ENCODE measurements at regions not wholly inside any gene's neighbourhood (a gene's known extent, or its start where the extent isn't known, plus 50 kb on each side); places are given as distances from the start of the nearest gene placed in this dataset.
"Not testable (repeated sequence)": the region's sequence is repeated elsewhere in the genome, so short reads cannot be mapped to it uniquely, and the experiment has no call there.

DNA sequence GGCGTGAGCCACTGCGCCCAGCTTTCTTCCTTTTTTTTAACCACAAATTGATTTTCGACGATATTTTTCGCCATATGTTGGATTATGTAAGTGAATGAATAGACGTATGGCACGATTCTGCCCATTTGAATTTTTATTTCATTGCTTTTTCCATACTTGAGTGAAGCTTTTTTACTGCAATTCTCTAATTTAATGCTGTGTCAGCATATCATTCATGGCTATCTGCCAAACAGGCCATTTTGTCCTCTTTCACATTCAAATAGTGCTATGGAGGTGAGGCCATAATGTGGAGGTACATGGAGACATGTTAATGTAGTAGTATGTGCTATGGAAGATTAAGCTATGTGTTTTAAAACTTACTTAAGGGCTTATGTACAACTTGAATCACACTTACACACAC lies 152.1 kb upstream of the TUSC1 start:
- DNase-seq = no peak

DNA sequence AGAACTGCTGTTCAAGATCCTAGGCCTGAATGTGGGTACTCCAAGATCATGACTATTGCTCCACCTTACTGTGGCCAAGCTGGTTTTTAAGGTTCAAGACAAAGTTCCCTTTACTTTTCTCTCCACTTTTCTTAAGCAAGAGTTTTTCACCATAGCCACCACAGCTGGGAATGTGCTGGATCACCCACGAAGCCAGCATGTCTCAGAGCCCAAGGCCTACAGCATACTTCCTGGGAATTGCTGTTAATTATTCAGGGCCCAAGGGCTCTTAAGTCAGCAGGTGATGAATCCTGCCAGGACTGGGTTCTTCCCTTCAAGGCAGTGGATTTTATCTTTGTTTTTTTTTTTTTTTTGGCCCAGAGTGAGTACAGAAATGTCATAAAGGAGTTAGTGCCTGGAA lies 149.4 kb upstream of the TUSC1 start:
- DNase-seq = no peak

DNA sequence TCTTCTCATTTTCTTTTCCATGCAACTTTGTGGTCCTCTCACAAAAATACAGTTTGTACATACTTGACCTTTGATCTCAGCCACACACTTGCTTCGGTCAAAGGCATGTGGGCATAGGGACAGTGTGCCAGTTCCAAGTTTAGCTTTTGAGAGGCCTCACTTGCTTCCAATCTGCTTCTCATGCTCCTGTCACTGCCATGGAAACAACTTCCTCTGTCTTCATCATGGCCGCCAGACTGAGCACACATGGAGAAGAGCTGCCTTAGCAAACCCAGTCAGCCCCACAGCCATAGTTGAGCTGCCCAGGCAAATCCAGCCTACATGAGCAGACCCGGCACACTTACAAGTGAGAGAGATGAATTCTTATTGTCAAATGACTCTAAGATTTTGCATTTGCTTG lies 138.2 kb upstream of the TUSC1 start:
- no peak for DNase-seq

DNA sequence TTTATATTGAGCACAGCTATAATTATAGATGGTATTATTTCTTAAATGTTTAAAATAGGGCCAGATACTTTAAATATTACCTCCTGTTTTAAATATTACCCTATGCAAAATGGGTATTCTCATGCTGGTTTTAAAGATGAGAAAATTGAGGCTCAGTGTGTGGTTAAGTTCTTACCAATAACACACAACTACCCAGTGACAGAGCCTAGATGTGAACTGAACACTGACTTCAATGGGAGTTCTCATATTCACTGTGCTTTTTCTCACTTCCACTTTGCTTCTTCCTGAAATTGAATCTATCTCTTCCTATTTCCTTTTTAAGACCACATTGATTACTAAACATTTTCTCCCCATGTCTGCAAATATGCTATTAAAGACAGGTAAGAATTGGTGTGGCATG lies 135.8 kb upstream of the TUSC1 start:
- peak; percentile 87 for DNase-seq

DNA sequence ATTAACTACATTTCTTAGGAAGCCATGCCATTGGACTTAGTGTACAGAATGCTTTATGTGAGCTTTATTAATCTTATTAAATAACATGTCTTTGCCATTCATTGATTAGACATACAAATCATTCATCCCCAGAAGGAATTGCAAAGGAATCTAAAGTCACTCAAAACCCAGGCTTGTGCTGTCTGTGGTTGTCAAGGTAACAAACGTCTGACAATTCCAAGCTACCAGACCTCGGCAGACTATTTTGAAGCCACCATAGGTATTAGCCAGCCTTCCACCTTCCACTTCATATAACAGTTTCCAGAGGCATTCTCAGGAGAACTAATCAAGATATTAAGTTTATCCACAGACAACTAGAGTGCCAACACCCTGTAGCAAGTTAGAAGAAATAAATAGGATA lies 135.2 kb upstream of the TUSC1 start:
- no peak for DNase-seq

DNA sequence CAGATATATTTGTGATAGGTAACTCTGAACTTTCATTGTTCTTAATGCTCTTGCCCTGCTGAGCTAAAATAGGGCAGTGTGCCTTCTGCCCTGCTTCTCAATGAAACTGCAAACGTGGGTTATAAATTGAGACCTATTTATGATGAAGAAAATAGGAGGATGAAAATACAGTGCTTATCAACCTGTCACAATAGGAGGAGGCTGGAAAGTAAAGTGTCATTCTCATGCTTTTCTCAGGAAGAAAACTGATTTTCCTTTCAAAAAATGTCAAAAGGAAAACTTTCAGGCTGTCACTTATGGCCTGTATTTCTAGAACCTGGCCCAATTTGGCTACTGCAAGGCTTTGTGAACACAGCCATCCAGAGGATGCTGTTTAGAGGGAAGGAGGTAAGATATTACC lies 130.3 kb upstream of the TUSC1 start:
- DNase-seq = no peak

DNA sequence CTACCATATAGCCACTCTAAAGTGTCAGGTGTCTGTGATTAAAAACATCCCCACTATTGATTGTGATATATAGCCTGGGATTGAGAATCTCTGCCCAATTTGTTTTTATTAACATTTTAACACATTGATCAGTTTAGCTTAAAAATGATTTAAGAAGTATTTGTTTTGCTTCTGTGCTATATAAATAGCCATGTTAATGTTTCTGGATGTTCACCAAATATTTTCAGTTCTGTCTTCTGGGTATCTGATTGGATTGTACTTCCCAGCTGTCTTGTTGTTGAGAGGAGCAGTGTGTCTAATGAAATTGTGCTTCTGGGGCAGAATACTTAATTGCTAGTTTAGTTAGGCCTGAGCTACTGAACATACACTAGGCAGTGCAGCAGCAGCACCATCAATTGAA lies 126.6 kb upstream of the TUSC1 start:
- no peak for DNase-seq

DNA sequence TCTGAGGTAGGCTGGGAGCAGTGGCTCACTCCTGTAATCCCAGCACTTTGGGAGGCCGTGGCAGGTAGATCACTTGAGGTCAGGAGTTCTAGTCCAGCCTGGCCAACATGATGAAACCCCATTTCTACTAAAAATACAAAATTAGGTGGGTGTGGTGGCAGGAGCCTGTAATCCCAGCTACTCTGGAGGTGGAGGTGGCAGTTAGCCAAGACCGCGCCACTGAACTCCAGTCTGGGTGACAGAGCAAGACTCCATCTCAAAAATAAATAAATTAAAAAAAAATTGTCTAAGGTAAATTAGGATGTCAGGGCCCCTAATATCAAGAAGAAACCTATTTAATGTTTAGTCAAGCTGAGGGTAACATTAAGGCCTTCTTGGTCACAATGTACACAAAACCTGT lies 123.7 kb upstream of the TUSC1 start:
- DNase-seq = not testable (repeated sequence)

DNA sequence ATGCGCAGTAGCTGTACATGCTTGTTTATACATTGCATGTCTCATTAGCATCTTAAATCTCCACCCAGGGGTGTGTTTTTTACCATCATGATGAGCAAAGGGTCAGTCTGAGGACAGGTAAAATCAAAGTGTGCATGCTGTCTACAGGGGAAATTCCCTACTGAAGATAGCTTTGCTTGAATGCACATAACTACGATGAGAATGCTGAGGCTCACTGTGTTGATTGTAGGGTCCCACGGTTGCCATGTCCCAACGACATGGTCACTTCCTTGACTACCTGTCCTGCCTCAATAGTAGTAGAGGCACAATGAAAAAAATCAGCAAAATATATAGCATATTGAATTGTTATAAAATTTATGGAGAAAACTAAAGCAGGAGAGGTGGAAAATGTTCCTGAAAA lies 95.6 kb upstream of the TUSC1 start:
- DNase-seq = no peak

DNA sequence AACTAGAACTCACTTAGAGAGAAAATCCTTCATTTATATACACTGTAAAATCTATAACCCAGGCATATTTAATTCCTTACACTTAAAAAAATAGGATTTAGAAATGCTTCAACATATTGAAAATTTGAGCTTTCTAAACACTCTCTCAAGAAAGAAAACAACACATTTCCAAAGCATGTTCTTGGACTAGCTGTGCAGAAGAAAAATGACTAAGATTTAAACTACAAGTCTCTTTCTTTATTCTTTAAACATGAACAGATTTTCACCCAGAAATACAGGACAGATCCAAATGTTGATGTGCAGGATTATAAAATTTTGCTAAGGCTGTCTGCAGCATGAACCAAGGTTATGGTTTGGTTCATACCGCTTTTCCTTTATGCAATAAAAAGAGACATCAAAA lies 77.7 kb upstream of the TUSC1 start:
- DNase-seq = no peak

DNA sequence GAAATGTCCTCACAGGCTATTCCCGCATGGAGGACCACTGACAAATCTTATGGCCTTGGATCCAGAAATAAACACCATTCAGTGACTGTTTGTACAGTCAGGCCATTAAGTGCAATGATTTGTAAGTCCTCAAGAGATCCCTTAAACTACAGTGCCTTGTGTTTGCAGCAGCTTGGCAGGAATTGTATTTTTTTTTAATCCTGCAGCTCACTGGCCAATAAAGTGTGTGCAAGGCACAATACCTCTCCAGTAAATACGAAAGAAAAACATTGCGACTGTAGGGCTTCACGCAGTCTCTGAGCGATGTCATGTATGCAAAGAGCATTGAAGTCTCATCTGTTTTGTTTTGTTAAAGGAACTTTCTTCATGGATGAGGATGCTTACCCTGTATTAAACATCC lies 74.2 kb upstream of the TUSC1 start:
- DNase-seq = no peak

DNA sequence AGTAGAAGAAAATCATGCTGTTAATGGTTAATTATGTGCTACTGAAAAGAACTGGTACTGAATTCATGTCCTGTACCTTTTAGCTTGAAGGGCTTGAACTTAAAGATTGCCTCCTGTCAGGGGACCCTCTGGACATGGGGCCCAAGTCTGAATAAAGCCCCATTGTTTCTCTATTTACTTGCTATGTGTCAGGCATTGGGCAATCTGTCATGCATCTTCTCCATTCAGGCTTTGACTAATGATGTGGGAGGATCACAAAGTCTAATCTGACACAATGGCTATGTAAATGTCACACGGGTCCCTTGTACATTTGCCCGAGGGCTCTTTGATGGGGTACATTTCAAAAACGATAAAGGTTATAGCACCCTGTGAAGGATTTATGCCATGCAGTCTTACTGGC lies 64.0 kb upstream of the TUSC1 start:
- DNase-seq = no peak

DNA sequence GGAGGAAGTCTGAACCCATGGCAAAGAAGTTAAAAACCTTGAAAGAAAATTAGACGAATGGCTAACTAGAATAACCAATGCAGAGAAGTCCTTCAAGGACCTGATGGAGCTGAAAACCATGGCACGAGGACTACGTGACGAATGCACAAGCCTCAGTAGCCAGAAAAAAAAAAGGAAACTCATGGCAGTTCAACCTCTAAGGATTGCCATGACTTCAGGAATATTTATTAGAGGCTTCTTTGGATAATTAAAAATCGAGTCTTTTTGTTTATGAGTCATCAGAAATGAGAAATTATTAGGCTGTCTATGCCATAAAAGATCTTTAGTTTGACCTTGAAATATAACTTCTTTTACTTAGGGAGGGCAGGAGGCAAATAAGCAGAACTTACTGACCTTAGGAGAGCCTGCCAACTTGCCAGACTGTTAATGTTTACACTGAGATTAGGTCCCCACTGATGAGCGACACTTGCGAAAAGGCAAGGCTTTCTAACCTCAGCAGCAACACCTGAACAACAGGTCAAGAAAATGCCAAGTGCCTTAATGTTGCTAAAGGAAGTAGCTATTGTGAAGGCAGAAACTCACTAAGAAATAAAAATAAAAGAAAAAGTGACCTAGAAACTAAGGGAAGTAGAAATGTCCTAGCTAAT lies 55.2 kb upstream of the TUSC1 start:
- no peak for DNase-seq

DNA sequence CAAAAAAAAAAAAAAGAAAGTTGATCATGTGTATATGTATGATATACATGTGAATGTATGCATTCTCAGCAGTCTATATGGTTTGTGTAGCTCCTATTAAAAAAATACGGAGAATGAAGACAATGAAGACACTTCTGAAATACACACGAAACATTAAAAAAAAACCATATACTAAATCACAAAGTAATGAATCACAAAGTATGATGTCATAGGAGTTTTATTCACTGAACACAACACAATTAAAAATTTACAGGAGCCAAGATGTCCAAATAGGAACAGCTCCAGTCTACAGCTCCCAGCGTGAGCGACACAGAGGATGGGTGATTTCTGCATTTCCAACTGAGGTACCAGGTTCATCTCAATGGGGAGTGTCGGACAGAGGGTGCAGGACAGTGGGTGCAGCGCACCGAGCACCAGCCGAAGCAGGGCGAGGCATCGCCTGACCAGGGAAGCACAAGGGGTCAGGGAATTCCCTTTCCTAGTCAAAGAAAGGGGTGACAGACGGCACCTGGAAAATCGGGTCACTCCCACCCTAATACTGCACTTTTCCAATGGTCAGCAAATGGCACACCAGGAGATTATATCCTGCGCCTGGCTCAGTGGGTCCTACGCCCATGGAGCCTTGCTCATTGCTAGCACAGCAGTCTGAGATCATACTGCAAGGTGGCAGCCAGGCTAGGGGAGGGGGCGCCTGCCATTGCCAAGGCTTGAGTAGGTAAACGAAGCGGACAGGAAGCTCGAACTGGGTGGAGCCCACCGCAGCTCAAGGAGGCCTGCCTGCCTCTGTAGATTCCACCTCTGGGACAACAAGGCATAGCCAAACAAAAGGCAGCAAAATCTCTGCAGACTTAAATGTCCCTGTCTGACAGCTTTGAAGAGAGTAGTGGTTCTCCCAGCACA lies 53.9 kb upstream of the TUSC1 start:
- DNase-seq = not testable (repeated sequence)
